Mesendoderm (in vitro differentiated cells): ENCODE measurements at regions not wholly inside any gene's neighbourhood (a gene's known extent, or its start where the extent isn't known, plus 50 kb on each side); places are given as distances from the start of the nearest gene placed in this dataset.
"Not testable (repeated sequence)": the region's sequence is repeated elsewhere in the genome, so short reads cannot be mapped to it uniquely, and the experiment has no call there.

ENCODE experiments used
- DNase-seq: peaks from one replicate; pipeline ENCODE4 v3.0.0; 2013
- H2AK5ac ChIP-seq: 2 replicates; pipeline ENCODE4 v1.6.1; 2013; ENCODE audit warnings: low read length, inconsistent platforms
- H2BK120ac ChIP-seq: 2 replicates; pipeline ENCODE4 v1.6.1; 2013; ENCODE audit warnings: low read depth, mild to moderate bottlenecking, low read length, moderate library complexity, mixed read lengths
- H2BK15ac ChIP-seq: replicated peaks from 2 replicates; pipeline ENCODE4 v1.6.1; 2013; ENCODE audit warnings: low read depth, mild to moderate bottlenecking, moderate library complexity
- H2BK5ac ChIP-seq: 2 replicates; pipeline ENCODE4 v1.6.1; 2013; ENCODE audit warnings: low read length, inconsistent platforms
- H3K18ac ChIP-seq: 2 replicates; pipeline ENCODE4 v1.6.1; 2013; ENCODE audit warnings: mild to moderate bottlenecking, low read length, mixed read lengths
- H3K23ac ChIP-seq: one replicate; pipeline ENCODE4 v1.6.1; 2013; ENCODE audit warnings: low read length
- H3K27ac ChIP-seq: 2 replicates; pipeline ENCODE4 v1.5.1; 2013; ENCODE audit warnings: low read depth, mild to moderate bottlenecking, inconsistent platforms, low read length, moderate library complexity
- H3K27me3 ChIP-seq: 2 replicates; pipeline ENCODE4 v1.6.1; 2013; ENCODE audit warnings: low read length, control low read depth, mild to moderate bottlenecking, inconsistent platforms; ENCODE audit not compliant: insufficient read depth, poor library complexity
- H3K36me3 ChIP-seq: 2 replicates; pipeline ENCODE4 v1.6.1; 2013; ENCODE audit warnings: low read length, inconsistent platforms; ENCODE audit not compliant: control insufficient read depth, insufficient read depth
- H3K4ac ChIP-seq: one replicate; pipeline ENCODE4 v1.6.1; 2013; ENCODE audit warnings: low read depth, mild to moderate bottlenecking, low read length, moderate library complexity
- H3K4me1 ChIP-seq: 2 replicates; pipeline ENCODE4 v1.6.1; 2013; ENCODE audit warnings: low read depth, low read length, inconsistent platforms; ENCODE audit not compliant: control insufficient read depth
- H3K4me2 ChIP-seq: 2 replicates; pipeline ENCODE4 v1.6.1; 2013; ENCODE audit warnings: low read length
- H3K4me3 ChIP-seq: 2 replicates; pipeline ENCODE4 v1.5.1; 2013; ENCODE audit warnings: mild to moderate bottlenecking, low read length
- H3K56ac ChIP-seq: one replicate; pipeline ENCODE4 v1.6.1; 2013; ENCODE audit warnings: low read length
- H3K79me1 ChIP-seq: 2 replicates; pipeline ENCODE4 v1.6.1; 2013; ENCODE audit warnings: low read length, inconsistent platforms
- H3K79me2 ChIP-seq: 2 replicates; pipeline ENCODE4 v1.6.1; 2013; ENCODE audit warnings: mild to moderate bottlenecking, low read length; ENCODE audit not compliant: control insufficient read depth, insufficient read depth
- H3K9ac ChIP-seq: 2 replicates; pipeline ENCODE4 v1.6.1; 2013; ENCODE audit warnings: low read length, inconsistent platforms
- H4K5ac ChIP-seq: one replicate; pipeline ENCODE4 v1.6.1; 2013; ENCODE audit warnings: low read length
- H4K8ac ChIP-seq: one replicate; pipeline ENCODE4 v1.6.1; 2013; ENCODE audit warnings: low read depth, mild to moderate bottlenecking, control low read depth, low read length, moderate library complexity
- whole genome bisulfite sequencing: extraction: QIAGEN DNeasy Blood & Tissue Kit; methylation state at CpG from one replicate; pipeline ENCODE4 v1.1.7; 2013; ENCODE audit warnings: low lambda C conversion rate, missing lambda C conversion rate; ENCODE audit not compliant: insufficient coverage; ENCODE audit errors: extremely low coverage; 5-methylcytosine and 5-hydroxymethylcytosine counted together

- H4K8ac ChIP-seq, DNase-seq, H3K79me2 ChIP-seq, H3K4me1 ChIP-seq, H3K4me3 ChIP-seq, H4K5ac ChIP-seq, H3K36me3 ChIP-seq, H3K9ac ChIP-seq, H3K27me3 ChIP-seq, H2BK5ac ChIP-seq, H3K79me1 ChIP-seq, H2BK15ac ChIP-seq, H2AK5ac ChIP-seq, H3K18ac ChIP-seq, H3K4ac ChIP-seq, H3K27ac ChIP-seq, H3K4me2 ChIP-seq, H3K23ac ChIP-seq, H3K56ac ChIP-seq, H2BK120ac ChIP-seq: not testable (repeated sequence)
Observed at GRCh38 chr16:16519395-16519794, 140.5 kb downstream of the NPIPA7 start.

GRCh38 chr16:16521239-16522002, 142.5 kb downstream of the NPIPA7 start:
- not testable (repeated sequence) for H4K8ac ChIP-seq, H3K4me3 ChIP-seq, H2BK5ac ChIP-seq, DNase-seq, H3K27me3 ChIP-seq, H2AK5ac ChIP-seq, H2BK120ac ChIP-seq, H3K4me1 ChIP-seq, H3K79me2 ChIP-seq, H3K4me2 ChIP-seq, H3K79me1 ChIP-seq, H3K18ac ChIP-seq, H3K23ac ChIP-seq, H3K9ac ChIP-seq, H2BK15ac ChIP-seq, H3K27ac ChIP-seq, H4K5ac ChIP-seq, H3K56ac ChIP-seq, H3K36me3 ChIP-seq, H3K4ac ChIP-seq
- WGBS: no CpG with 5 or more reads among the region's 12 CpGs

- not testable (repeated sequence) for H3K79me1 ChIP-seq, H3K4me1 ChIP-seq, H4K5ac ChIP-seq, H3K79me2 ChIP-seq, H3K36me3 ChIP-seq, H2BK15ac ChIP-seq, H3K18ac ChIP-seq, H3K9ac ChIP-seq, H2BK120ac ChIP-seq, H2AK5ac ChIP-seq, H4K8ac ChIP-seq, H3K27me3 ChIP-seq, H3K27ac ChIP-seq, H2BK5ac ChIP-seq, H3K4me3 ChIP-seq, H3K56ac ChIP-seq, H3K4ac ChIP-seq, DNase-seq, H3K4me2 ChIP-seq, H3K23ac ChIP-seq
- WGBS: no CpG with 5 or more reads among the region's 13 CpGs
Observed at GRCh38 chr16:16526998-16527397, 148.1 kb downstream of the NPIPA7 start.

GRCh38 chr16:16530744-16531143, 151.8 kb downstream of the NPIPA7 start:
- no CpG with 5 or more reads among the region's 5 CpGs for WGBS
- H3K27ac ChIP-seq, H3K27me3 ChIP-seq, H3K4me1 ChIP-seq, H3K4ac ChIP-seq, DNase-seq, H4K8ac ChIP-seq, H2BK5ac ChIP-seq, H3K4me2 ChIP-seq, H4K5ac ChIP-seq, H3K4me3 ChIP-seq, H3K18ac ChIP-seq, H3K79me2 ChIP-seq, H3K36me3 ChIP-seq, H3K79me1 ChIP-seq, H3K9ac ChIP-seq, H3K56ac ChIP-seq, H2BK120ac ChIP-seq, H3K23ac ChIP-seq, H2AK5ac ChIP-seq, H2BK15ac ChIP-seq: not testable (repeated sequence)

GRCh38 chr16:16535565-16535964, 156.6 kb downstream of the NPIPA7 start:
- H3K18ac ChIP-seq, H4K8ac ChIP-seq, DNase-seq: not testable (repeated sequence)

GRCh38 chr16:16536151-16536550, 157.2 kb downstream of the NPIPA7 start:
- not testable (repeated sequence) for H2BK15ac ChIP-seq, H3K36me3 ChIP-seq, H4K8ac ChIP-seq, H3K23ac ChIP-seq, H3K4me2 ChIP-seq, DNase-seq, H3K79me1 ChIP-seq, H3K4ac ChIP-seq, H3K56ac ChIP-seq, H4K5ac ChIP-seq, H3K27ac ChIP-seq, H3K79me2 ChIP-seq, H2BK120ac ChIP-seq, H3K9ac ChIP-seq, H3K18ac ChIP-seq, H3K4me1 ChIP-seq, H3K27me3 ChIP-seq, H2AK5ac ChIP-seq, H3K4me3 ChIP-seq, H2BK5ac ChIP-seq
- no CpG with 5 or more reads among the region's 3 CpGs for WGBS

More at GRCh38 chr16:16535565-16535964, 156.6 kb downstream of the NPIPA7 start:
- H3K56ac ChIP-seq, H3K4me2 ChIP-seq, H3K4me1 ChIP-seq, H2BK120ac ChIP-seq, H3K9ac ChIP-seq, H2BK15ac ChIP-seq, H3K27ac ChIP-seq, H3K4me3 ChIP-seq, H3K36me3 ChIP-seq, H2BK5ac ChIP-seq, H3K79me2 ChIP-seq, H3K79me1 ChIP-seq, H3K4ac ChIP-seq, H2AK5ac ChIP-seq, H3K27me3 ChIP-seq, H4K5ac ChIP-seq, H3K23ac ChIP-seq: not testable (repeated sequence)
- no CpG with 5 or more reads among the region's 4 CpGs for WGBS
